G401.6 (cell line): ENCODE measurements at regions not wholly inside any gene's neighbourhood (a gene's known extent, or its start where the extent isn't known, plus 50 kb on each side); places are given as distances from the start of the nearest gene placed in this dataset.

Experiments used
- FAIRE-seq: peaks from 2 replicates; lab custom pipeline; 2012; peaks lifted over from hg19 to GRCh38; lab: Jason Lieb, UNC

- no peak for FAIRE-seq
Measured at GRCh38 chr3:135310317-135310716, 515.3 kb downstream of the EPHB1 start.

GRCh38 chr3:135311699-135312098 is 516.6 kb downstream of the EPHB1 start:
- FAIRE-seq: no peak

- no peak for FAIRE-seq
Measured at GRCh38 chr3:135314237-135314636, 519.2 kb downstream of the EPHB1 start.

- FAIRE-seq: no peak
Measured at GRCh38 chr3:135324301-135324700, 529.2 kb downstream of the EPHB1 start.

GRCh38 chr3:135325096-135325495 is 530.0 kb downstream of the EPHB1 start:
- no peak for FAIRE-seq

GRCh38 chr3:135325726-135326235 is 530.7 kb downstream of the EPHB1 start:
- no peak for FAIRE-seq

- no peak for FAIRE-seq
Measured at GRCh38 chr3:135326851-135327250, 531.8 kb downstream of the EPHB1 start.

- FAIRE-seq: no peak
Measured at GRCh38 chr3:135328036-135328435, 533.0 kb downstream of the EPHB1 start.

GRCh38 chr3:135329479-135329878 is 534.4 kb downstream of the EPHB1 start:
- FAIRE-seq: no peak

GRCh38 chr3:135337192-135337591 is 542.1 kb downstream of the EPHB1 start:
- FAIRE-seq: no peak

GRCh38 chr3:135348690-135349089 is 553.6 kb downstream of the EPHB1 start:
- FAIRE-seq: no peak

GRCh38 chr3:135349254-135349948 is 554.3 kb downstream of the EPHB1 start:
- no peak for FAIRE-seq

GRCh38 chr3:135352213-135352612 is 557.2 kb downstream of the EPHB1 start:
- FAIRE-seq: no peak

GRCh38 chr3:135362889-135363288 is 567.8 kb downstream of the EPHB1 start:
- FAIRE-seq: no peak

GRCh38 chr3:135364676-135365075 is 569.6 kb downstream of the EPHB1 start:
- no peak for FAIRE-seq

GRCh38 chr3:135366816-135367215 is 571.8 kb downstream of the EPHB1 start:
- no peak for FAIRE-seq

- FAIRE-seq: no peak
Measured at GRCh38 chr3:135368316-135368715, 573.3 kb downstream of the EPHB1 start.

GRCh38 chr3:135368781-135369180 is 573.7 kb downstream of the EPHB1 start:
- FAIRE-seq: no peak

- FAIRE-seq: no peak
Measured at GRCh38 chr3:135374571-135374970, 579.5 kb downstream of the EPHB1 start.

GRCh38 chr3:135382188-135382587 is 583.3 kb upstream of the PPP2R3A start:
- no peak for FAIRE-seq

GRCh38 chr3:135382621-135383020 is 582.9 kb upstream of the PPP2R3A start:
- no peak for FAIRE-seq

GRCh38 chr3:135383301-135383700 is 582.2 kb upstream of the PPP2R3A start:
- no peak for FAIRE-seq

- no peak for FAIRE-seq
Measured at GRCh38 chr3:135392151-135392550, 573.4 kb upstream of the PPP2R3A start.

GRCh38 chr3:135393159-135393558 is 572.4 kb upstream of the PPP2R3A start:
- FAIRE-seq: no peak
